B cell (primary cell): ENCODE measurements at regions not wholly inside any gene's neighbourhood (a gene's known extent, or its start where the extent isn't known, plus 50 kb on each side); places are given as distances from the start of the nearest gene placed in this dataset.

ENCODE experiments used
- ATAC-seq: fragments of 200-7000 bp; cut with Tn5 transposase; one replicate; pipeline ENCODE4 v1.10.0; 2021; ENCODE audit warnings: low read depth, mild to moderate bottlenecking, moderate number of reproducible peaks, moderate library complexity
- CTCF ChIA-PET: fragments of 350-600 bp; sonication (Branson Sonifier 250); formaldehyde crosslinking; loops from one replicate; lab custom pipeline; 2021; ENCODE audit warnings: antibody characterized with exemption, inconsistent platforms; lab: Charles Lee
- POLR2A ChIA-PET: fragments of 350-600 bp; sonication (Branson Sonifier 250); formaldehyde crosslinking; loops from one replicate; lab custom pipeline; 2021; ENCODE audit warnings: antibody characterized with exemption; lab: Charles Lee
- DNase-seq: peaks from one replicate; pipeline ENCODE4 v3.0.0; 2013
- H2AFZ ChIP-seq: 2 replicates; pipeline ENCODE4 v1.6.1; 2012; ENCODE audit warnings: mild to moderate bottlenecking, low read depth, low read length; ENCODE audit not compliant: insufficient read depth, poor library complexity, severe bottlenecking
- H3K27ac ChIP-seq, 2 donors: 1 replicate in 1 of 2; 2 replicates in 1 of 2; pipeline ENCODE4 v1.5.1; 2012 to 2013; ENCODE audit warnings: low read length in 2 of 2, mild to moderate bottlenecking in 2 of 2, moderate library complexity in 1 of 2
- H3K27me3 ChIP-seq, 4 experiments: fragments of 200-600 bp in 1 of 4; sonication (generic) in 1 of 4; replicated peaks in 1 of 4; 1 replicate in 2 of 4; 2 replicates in 2 of 4; pipeline versions ENCODE4 v1.6.1 to v1.7.0; 2013 to 2016; ENCODE audit warnings: low read length in 3 of 4, mild to moderate bottlenecking in 2 of 4, mixed read lengths in 1 of 4, moderate library complexity in 1 of 4; ENCODE audit not compliant: insufficient read depth in 4 of 4, control insufficient read depth in 3 of 4; ENCODE audit errors: control extremely low read depth in 1 of 4
- H3K36me3 ChIP-seq, 2 experiments: replicated peaks in 1 of 2; 1 replicate in 1 of 2; 2 replicates in 1 of 2; pipeline versions ENCODE4 v1.6.1 to v1.7.1; 2013; ENCODE audit warnings: low read length in 1 of 2; ENCODE audit not compliant: insufficient read depth in 2 of 2, control insufficient read depth in 1 of 2; ENCODE audit errors: control extremely low read depth in 1 of 2, extremely low read depth in 1 of 2
- H3K4me1 ChIP-seq, 2 donors: fragments of 200-600 bp in 1 of 2; sonication (generic) in 1 of 2; 1 replicate in 1 of 2; 2 replicates in 1 of 2; pipeline versions ENCODE4 v1.5.1 to v1.6.1; 2013 to 2017; ENCODE audit warnings: low read length in 2 of 2; ENCODE audit not compliant: control insufficient read depth in 2 of 2, insufficient read depth in 2 of 2
- H3K4me2 ChIP-seq: replicated peaks from 2 replicates; pipeline ENCODE3; 2012; ENCODE audit warnings: mild to moderate bottlenecking, low read depth, low read length; ENCODE audit not compliant: poor library complexity, severe bottlenecking
- H3K4me3 ChIP-seq, 5 experiments: fragments of 200-600 bp in 1 of 5; sonication (generic) in 1 of 5; 1 replicate in 3 of 5; 2 replicates in 2 of 5; pipeline versions ENCODE4 v1.5.1 to v1.7.0; 2011 to 2016; ENCODE audit warnings: low read length in 4 of 5, mild to moderate bottlenecking in 4 of 5, low read depth in 2 of 5, control low read depth in 1 of 5, moderate library complexity in 1 of 5; ENCODE audit not compliant: insufficient read depth in 1 of 5; ENCODE audit errors: control extremely low read depth in 1 of 5, extremely low read depth in 1 of 5
- H3K79me2 ChIP-seq: fragments of 200-600 bp; sonication (generic); one replicate; pipeline ENCODE4 v1.6.0; 2016; ENCODE audit warnings: low read length; ENCODE audit not compliant: control insufficient read depth, insufficient read depth
- H3K9ac ChIP-seq: fragments of 200-600 bp; sonication (generic); 2 replicates; pipeline ENCODE4 v1.6.1; 2017; ENCODE audit warnings: mild to moderate bottlenecking, low read length, moderate library complexity
- H3K9me3 ChIP-seq, 3 donors: one replicate each; pipeline versions ENCODE4 v1.6.1 to v1.7.1; 2013; ENCODE audit warnings: low read length in 2 of 3; ENCODE audit not compliant: control insufficient read depth in 2 of 3, insufficient read depth in 1 of 3; ENCODE audit errors: control extremely low read depth in 1 of 3
- H4K20me1 ChIP-seq: 2 replicates; pipeline ENCODE4 v1.6.0; 2012; ENCODE audit warnings: mild to moderate bottlenecking, low read length; ENCODE audit not compliant: insufficient read depth, control insufficient read depth, poor library complexity, severe bottlenecking
- H3K27ac Mint-ChIP-seq: one replicate; pipeline ENCODE4 v1.8.0; 2021; ENCODE audit warnings: mixed read lengths
- H3K27me3 Mint-ChIP-seq: one replicate; pipeline ENCODE4 v1.8.0; 2021; ENCODE audit warnings: mixed read lengths
- H3K4me1 Mint-ChIP-seq: one replicate; pipeline ENCODE4 v1.8.0; 2021; ENCODE audit warnings: mixed read lengths
- H3K4me3 Mint-ChIP-seq: one replicate; pipeline ENCODE4 v1.8.0; 2021; ENCODE audit warnings: mixed read lengths
- H3K9me3 Mint-ChIP-seq: one replicate; pipeline ENCODE4 v1.8.0; 2022; ENCODE audit warnings: mixed read lengths; ENCODE audit not compliant: insufficient read depth
- EZH2 ChIP-seq: IDR thresholded peaks from 2 replicates; pipeline ENCODE4 v1.6.1; 2012; ENCODE audit warnings: borderline replicate concordance, low read depth, mild to moderate bottlenecking, moderate library complexity, low read length; ENCODE audit not compliant: insufficient read depth, poor library complexity, severe bottlenecking
- WGBS: methylation state at CpG from one replicate; pipeline ENCODE4 v1.1.5; 2013; ENCODE audit warnings: missing lambda C conversion rate; ENCODE audit not compliant: insufficient coverage; 5-methylcytosine and 5-hydroxymethylcytosine counted together
- intact Hi-C: fragments of 100-400 bp; cut with micrococcal nuclease; formaldehyde crosslinking; loops from one replicate; pipeline ENCODE4 v1.10.0; 2022
- TF ChIP-seq, protein P1 (sequence below): fragments of 200-600 bp; IDR thresholded peaks from one replicate; pipeline ENCODE4 v1.8.0; 2022; ENCODE audit warnings: antibody characterized with exemption, mild to moderate bottlenecking

DNA sequence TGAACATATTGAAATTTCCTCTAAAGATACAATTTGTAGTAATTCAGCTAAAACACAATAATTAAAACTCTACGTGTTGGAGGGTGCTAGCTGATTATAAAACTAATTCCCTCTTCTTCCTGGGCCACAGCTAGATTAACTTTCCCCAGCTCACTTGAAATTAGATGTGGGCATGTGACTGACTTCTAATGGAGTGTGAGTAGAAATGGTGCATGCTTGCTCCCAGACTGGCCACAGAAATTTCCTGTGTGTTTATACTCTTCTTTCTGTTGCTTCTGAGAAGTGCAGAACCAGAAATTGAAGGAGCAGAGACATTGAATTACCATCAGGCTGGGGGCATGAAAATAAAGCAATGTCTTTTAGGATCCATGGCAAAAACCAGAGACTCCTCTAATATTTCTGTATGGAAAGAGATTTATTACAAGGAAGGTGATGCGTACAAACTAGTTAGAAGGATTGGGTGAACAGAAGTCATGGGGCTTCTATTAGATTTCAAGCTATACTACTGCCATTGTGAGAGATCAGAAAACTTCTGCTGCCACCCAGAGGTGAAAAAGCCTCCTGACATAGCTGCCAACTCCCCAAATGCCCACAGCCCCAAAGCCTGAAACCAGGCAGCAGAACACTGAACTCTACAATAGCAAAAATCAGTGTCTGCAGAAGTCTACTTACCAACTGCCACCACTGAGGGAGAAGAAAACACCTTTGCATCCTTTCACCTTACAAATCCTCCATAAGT, 379.2 kb upstream of the MIR17HG start:
- no peak overlapping the region for H3K4me2 ChIP-seq
- no peak for DNase-seq
- no peak overlapping the region for H2AFZ ChIP-seq
- no CpG with 5 or more reads among the region's 2 CpGs for WGBS
- no peaks in the 10 kb centered on the region for H4K20me1 ChIP-seq
- Mint-ChIP-seq H3K27ac (no peak overlapping the region), H3K9me3 (no peaks in the 10 kb centered on the region), H3K27me3 (no peaks in the 10 kb centered on the region), H3K4me1 (no peaks in the 10 kb centered on the region), H3K4me3 (no peak overlapping the region)
- H3K4me1 ChIP-seq, result no peaks in the 10 kb centered on the region
- no peaks in the 10 kb centered on the region for H3K79me2 ChIP-seq
- no peak overlapping the region for H3K4me3 ChIP-seq
- H3K36me3 ChIP-seq, result no peaks in the 10 kb centered on the region
- CTCF ChIA-PET, result no interaction called here
- no peak for ATAC-seq
- POLR2A ChIA-PET, result no interaction called here
- TF ChIP-seq, protein P1, sequence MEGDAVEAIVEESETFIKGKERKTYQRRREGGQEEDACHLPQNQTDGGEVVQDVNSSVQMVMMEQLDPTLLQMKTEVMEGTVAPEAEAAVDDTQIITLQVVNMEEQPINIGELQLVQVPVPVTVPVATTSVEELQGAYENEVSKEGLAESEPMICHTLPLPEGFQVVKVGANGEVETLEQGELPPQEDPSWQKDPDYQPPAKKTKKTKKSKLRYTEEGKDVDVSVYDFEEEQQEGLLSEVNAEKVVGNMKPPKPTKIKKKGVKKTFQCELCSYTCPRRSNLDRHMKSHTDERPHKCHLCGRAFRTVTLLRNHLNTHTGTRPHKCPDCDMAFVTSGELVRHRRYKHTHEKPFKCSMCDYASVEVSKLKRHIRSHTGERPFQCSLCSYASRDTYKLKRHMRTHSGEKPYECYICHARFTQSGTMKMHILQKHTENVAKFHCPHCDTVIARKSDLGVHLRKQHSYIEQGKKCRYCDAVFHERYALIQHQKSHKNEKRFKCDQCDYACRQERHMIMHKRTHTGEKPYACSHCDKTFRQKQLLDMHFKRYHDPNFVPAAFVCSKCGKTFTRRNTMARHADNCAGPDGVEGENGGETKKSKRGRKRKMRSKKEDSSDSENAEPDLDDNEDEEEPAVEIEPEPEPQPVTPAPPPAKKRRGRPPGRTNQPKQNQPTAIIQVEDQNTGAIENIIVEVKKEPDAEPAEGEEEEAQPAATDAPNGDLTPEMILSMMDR, result no peak
- no peak overlapping the region for H3K9ac ChIP-seq
- no peak overlapping the region for H3K27ac ChIP-seq
- no peaks in the 10 kb centered on the region for H3K27me3 ChIP-seq
- intact Hi-C loops, result no loop called here
- H3K9me3 ChIP-seq, result peaks cover 0 to 3% (median 0%) of the 10 kb centered on the region in 3 donors

DNA sequence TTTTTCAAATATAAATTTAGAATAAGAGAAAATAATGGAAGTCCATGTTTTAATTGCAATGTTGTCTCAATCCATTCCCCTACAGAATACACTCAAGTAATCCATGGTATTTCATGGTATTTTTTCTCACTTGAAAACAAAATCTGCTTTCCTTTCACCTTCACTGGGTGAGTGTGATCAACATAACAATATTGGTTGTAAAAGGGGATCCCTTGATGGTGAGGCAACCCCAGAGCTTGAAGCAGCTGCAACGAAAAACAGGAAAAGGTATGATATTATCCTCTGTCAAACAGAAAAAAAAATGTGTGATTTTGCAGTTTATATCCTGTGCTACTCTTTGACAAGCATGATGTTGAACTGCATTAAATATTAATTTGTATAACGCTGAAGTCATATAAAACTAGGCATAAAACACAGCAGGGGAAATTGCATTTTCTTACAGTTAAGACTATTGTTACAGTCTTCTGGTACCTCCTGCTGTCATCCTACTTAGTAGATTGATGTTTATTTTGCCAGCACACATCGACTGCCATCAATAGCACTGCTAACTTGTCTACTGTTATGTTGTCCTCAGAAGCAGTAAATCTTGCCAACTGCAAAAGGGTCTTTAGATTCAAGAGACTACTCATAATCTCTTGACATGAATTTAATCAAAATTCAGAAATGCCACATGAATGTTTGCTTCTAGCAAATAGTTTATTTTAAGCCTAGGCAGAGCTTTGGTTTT, 373.1 kb upstream of the MIR17HG start:
- Histone ChIP-seq H3K79me2 (no peaks in the 10 kb centered on the region), H4K20me1 (no peaks in the 10 kb centered on the region), H3K4me2 (no peak overlapping the region), H3K27me3 (no peaks in the 10 kb centered on the region), H2AFZ (no peak overlapping the region), H3K27ac (no peak overlapping the region), H3K9ac (no peak overlapping the region), H3K9me3 (peaks cover 0 to 10% (median 1%) of the 10 kb centered on the region in 3 donors), H3K36me3 (no peaks in the 10 kb centered on the region), H3K4me1 (no peaks in the 10 kb centered on the region), H3K4me3 (no peak overlapping the region)
- intact Hi-C loops, result no loop called here
- 17% methylated on average over 2 of the region's 3 CpGs for WGBS
- Mint-ChIP-seq H3K9me3 (no peaks in the 10 kb centered on the region), H3K27me3 (no peaks in the 10 kb centered on the region), H3K4me1 (no peaks in the 10 kb centered on the region), H3K4me3 (no peak overlapping the region), H3K27ac (no peak overlapping the region)
- TF ChIP-seq EZH2, result no peak
- TF ChIP-seq, protein P1, result no peak
- CTCF ChIA-PET, result no interaction called here
- DNase-seq (no peak), ATAC-seq (no peak)
- POLR2A ChIA-PET, result no interaction called here
